IPS-20b (cell line): ENCODE measurements at regions not wholly inside any gene's neighbourhood (a gene's known extent, or its start where the extent isn't known, plus 50 kb on each side); places are given as distances from the start of the nearest gene placed in this dataset.

ENCODE experiments used
- H3K27ac ChIP-seq: one replicate; pipeline ENCODE4 v1.5.1; 2013; ENCODE audit warnings: low read length
- H3K27me3 ChIP-seq: 2 replicates; pipeline ENCODE4 v1.6.1; 2013; ENCODE audit warnings: mild to moderate bottlenecking, low read length, inconsistent platforms; ENCODE audit not compliant: insufficient read depth
- H3K36me3 ChIP-seq: 2 replicates; pipeline ENCODE4 v1.6.1; 2013; ENCODE audit warnings: low read depth, mild to moderate bottlenecking, inconsistent platforms, low read length, moderate library complexity; ENCODE audit not compliant: insufficient read depth
- H3K4me1 ChIP-seq: 2 replicates; pipeline ENCODE4 v1.6.1; 2013; ENCODE audit warnings: mild to moderate bottlenecking, control low read depth, inconsistent platforms, low read length, moderate library complexity; ENCODE audit not compliant: insufficient read depth
- H3K4me3 ChIP-seq: 2 replicates; pipeline ENCODE4 v1.5.1; 2013; ENCODE audit warnings: mild to moderate bottlenecking, low read length, inconsistent platforms
- H3K9ac ChIP-seq: 2 replicates; pipeline ENCODE4 v1.6.1; 2013; ENCODE audit warnings: low read depth, mild to moderate bottlenecking, inconsistent platforms, low read length, moderate library complexity
- H3K9me3 ChIP-seq: 2 replicates; pipeline ENCODE4 v1.6.1; 2013; ENCODE audit warnings: mild to moderate bottlenecking, low read depth, low read length, inconsistent platforms; ENCODE audit not compliant: insufficient read depth

DNA sequence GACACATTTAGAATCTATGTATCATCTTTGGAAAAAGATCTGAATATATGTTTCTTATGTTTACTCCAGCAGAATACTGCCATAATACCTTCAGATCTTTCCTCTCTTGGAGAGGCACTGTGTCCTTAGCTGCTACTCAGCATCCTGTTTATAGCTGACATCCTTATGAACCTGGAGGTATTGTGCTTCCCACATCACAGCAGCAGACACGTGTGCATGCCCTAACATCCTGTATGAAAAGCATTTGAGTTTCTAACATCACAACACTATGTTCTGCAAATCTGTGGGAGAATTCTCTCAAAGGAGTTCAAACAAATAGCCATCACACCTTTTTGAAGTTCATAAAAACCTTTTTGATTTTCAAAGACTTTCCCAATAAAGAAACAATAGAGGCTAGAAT is 216.0 kb downstream of the GJA1 start:
- H3K27me3 ChIP-seq, result no peaks in the 10 kb centered on the region
- H3K27ac ChIP-seq, result no peak overlapping the region
- H3K9ac ChIP-seq, result no peak overlapping the region
- H3K4me1 ChIP-seq, result peaks cover 10% of the 10 kb centered on the region; the same call in 1 of the 2 replicates
- H3K9me3 ChIP-seq, result no peaks in the 10 kb centered on the region
- no peaks in the 10 kb centered on the region for H3K36me3 ChIP-seq
- H3K4me3 ChIP-seq, result no peak overlapping the region

DNA sequence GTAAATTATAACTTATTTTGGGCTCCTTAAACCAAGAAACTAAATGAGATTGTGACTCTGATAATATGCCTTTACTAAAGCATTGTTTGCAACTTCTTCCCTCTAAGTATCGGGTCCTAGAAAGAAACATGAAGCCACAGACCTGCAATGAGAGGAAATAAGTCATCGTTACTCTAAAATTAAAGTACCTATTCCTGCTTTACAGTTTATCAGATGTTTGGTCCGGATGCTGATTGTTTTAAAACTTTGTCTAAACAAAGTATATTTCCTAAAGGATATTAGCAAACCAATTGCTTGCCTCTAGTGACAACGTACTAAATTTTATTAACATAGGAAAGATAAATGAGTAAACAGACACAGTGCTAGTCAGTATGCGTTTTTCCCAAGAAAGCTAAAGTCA is 216.8 kb downstream of the GJA1 start:
- Histone ChIP-seq H3K9ac (no peak overlapping the region), H3K36me3 (no peaks in the 10 kb centered on the region), H3K27me3 (no peaks in the 10 kb centered on the region), H3K4me1 (peaks cover 10% of the 10 kb centered on the region; the same call in 1 of the 2 replicates), H3K27ac (no peak overlapping the region), H3K9me3 (no peaks in the 10 kb centered on the region), H3K4me3 (no peak overlapping the region)

DNA sequence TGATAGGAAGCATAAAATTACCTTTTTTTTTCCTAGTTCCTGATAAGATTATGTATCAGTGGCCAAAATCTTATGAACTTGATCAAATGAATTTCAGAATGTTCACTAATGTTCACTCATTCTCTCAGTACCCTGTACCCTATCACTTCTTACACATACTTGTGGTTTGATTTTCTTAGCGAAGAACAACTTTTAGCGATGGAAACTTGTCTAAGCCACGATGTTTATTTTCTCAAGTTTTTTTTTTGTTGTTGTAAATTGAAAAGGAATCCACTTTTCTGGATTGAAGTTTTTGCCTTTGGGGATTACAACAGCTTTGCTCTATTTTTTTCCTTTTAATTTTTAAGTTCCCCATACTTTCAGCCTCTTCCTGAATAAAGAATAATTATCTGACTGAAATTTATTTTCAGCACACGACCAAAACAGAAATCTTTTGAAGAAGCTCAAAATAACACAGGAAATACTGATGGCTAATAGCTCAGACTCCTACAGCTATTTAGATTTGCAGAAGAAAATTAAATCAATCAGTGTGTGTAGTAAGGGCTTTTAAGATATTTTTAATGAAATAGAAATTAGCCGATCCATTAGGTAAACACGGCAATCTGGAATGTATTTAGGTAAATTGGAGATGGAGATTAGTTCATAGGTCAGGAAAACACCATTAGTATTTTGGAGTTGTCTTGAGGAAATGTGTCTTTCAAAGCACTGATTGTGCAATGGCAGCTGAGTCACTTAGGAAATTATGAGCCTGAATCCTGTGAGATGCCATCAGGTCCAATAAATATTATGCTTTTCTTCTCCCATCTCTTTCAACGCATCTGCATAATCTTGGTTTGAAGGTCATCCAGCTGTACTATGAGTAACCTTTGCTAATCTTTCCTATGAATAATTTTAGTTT is 217.5 kb downstream of the GJA1 start:
- Histone ChIP-seq H3K9me3 (no peaks in the 10 kb centered on the region), H3K36me3 (no peaks in the 10 kb centered on the region), H3K27ac (no peak overlapping the region), H3K27me3 (no peaks in the 10 kb centered on the region), H3K4me3 (no peak overlapping the region), H3K9ac (no peak overlapping the region), H3K4me1 (peaks cover 10% of the 10 kb centered on the region; the same call in 1 of the 2 replicates)

DNA sequence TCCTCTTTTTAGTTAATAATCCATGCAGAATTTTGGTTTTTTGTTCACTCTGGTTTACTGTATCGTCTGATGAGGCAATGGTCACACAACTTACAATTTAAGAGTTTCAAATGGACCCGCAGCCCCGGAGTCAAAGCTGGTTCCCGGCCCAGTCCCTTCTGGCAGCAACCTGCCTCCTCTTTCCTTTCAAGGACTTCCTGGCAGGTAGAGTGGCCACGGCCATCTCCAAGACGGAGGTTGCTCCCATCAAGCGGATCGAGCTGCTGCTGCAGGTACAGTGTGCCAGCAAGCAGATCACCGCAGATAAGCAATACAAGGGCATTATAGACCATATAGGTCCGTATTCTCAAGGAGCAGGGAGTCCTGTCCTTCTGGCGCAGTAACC is 218.2 kb downstream of the GJA1 start:
- H3K4me3 ChIP-seq, result no peak overlapping the region
- no peak overlapping the region for H3K27ac ChIP-seq
- no peaks in the 10 kb centered on the region for H3K36me3 ChIP-seq
- no peaks in the 10 kb centered on the region for H3K9me3 ChIP-seq
- H3K4me1 ChIP-seq, result peaks cover 10% of the 10 kb centered on the region; the same call in 1 of the 2 replicates
- H3K9ac ChIP-seq, result no peak overlapping the region
- H3K27me3 ChIP-seq, result no peaks in the 10 kb centered on the region

DNA sequence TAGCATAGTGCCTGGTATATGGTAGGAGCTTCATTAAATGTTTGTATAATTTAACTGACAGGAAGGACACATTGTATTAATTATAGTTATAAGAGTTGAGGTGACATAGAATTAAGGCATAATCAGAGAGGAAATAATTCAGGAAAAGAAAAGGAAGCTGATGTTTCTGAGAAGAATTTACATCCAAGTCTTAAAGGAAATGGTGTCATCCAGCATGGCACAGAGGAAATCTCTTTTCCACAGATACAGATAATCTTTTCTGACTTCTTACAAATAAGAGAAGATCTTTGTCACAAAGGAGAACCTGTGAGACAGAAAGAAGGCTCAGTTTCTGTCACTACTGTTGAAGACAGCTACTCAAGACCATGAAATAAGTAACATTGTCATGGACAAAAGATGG is 222.5 kb downstream of the GJA1 start:
- H3K36me3 ChIP-seq, result no peaks in the 10 kb centered on the region
- H3K9ac ChIP-seq, result no peak overlapping the region
- no peaks in the 10 kb centered on the region for H3K27me3 ChIP-seq
- H3K4me3 ChIP-seq, result no peak overlapping the region
- no peak overlapping the region for H3K27ac ChIP-seq
- H3K4me1 ChIP-seq, result no peaks in the 10 kb centered on the region
- H3K9me3 ChIP-seq, result no peaks in the 10 kb centered on the region

- Histone ChIP-seq H3K9ac (no peak overlapping the region), H3K9me3 (no peaks in the 10 kb centered on the region), H3K4me1 (no peaks in the 10 kb centered on the region), H3K27ac (no peak overlapping the region), H3K36me3 (no peaks in the 10 kb centered on the region), H3K27me3 (no peaks in the 10 kb centered on the region), H3K4me3 (no peak overlapping the region)
Measured at GRCh38 chr6:121660277-121660676, 224.8 kb downstream of the GJA1 start.

GRCh38 chr6:121663292-121663810 is 227.9 kb downstream of the GJA1 start:
- H3K9ac ChIP-seq, result no peak overlapping the region
- H3K9me3 ChIP-seq, result no peaks in the 10 kb centered on the region
- no peak overlapping the region for H3K27ac ChIP-seq
- H3K4me1 ChIP-seq, result no peaks in the 10 kb centered on the region
- H3K36me3 ChIP-seq, result no peaks in the 10 kb centered on the region
- H3K27me3 ChIP-seq, result no peaks in the 10 kb centered on the region
- H3K4me3 ChIP-seq, result no peak overlapping the region

GRCh38 chr6:121664158-121664557 is 228.7 kb downstream of the GJA1 start:
- H3K36me3 ChIP-seq, result no peaks in the 10 kb centered on the region
- H3K4me1 ChIP-seq, result no peaks in the 10 kb centered on the region
- H3K27me3 ChIP-seq, result no peaks in the 10 kb centered on the region
- H3K9me3 ChIP-seq, result no peaks in the 10 kb centered on the region
- H3K9ac ChIP-seq, result no peak overlapping the region
- no peak overlapping the region for H3K4me3 ChIP-seq
- no peak overlapping the region for H3K27ac ChIP-seq

- no peak overlapping the region for H3K27ac ChIP-seq
- no peaks in the 10 kb centered on the region for H3K9me3 ChIP-seq
- no peaks in the 10 kb centered on the region for H3K36me3 ChIP-seq
- H3K9ac ChIP-seq, result no peak overlapping the region
- H3K27me3 ChIP-seq, result no peaks in the 10 kb centered on the region
- H3K4me1 ChIP-seq, result no peaks in the 10 kb centered on the region
- no peak overlapping the region for H3K4me3 ChIP-seq
Measured at GRCh38 chr6:121666814-121667213, 231.4 kb downstream of the GJA1 start.

DNA sequence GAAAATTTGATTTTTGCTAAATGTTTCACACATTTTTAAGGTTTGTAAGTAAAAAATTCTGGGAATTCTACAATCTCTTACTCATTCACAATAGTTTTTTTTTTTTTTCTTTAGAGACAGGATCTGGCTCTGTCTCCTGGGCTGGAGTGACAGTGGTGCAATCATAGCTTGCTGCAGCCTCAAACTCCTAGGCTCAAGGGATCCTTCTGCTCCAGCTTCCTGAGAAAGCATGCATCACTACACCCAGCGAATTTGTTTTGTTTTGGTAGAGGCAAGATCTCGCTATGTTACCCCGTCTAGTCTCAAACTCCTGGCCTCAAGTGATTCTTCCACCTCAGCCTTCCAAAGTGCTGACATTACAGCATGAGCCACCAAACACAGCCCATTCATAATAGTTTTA is 232.8 kb downstream of the GJA1 start:
- H3K27ac ChIP-seq, result no peak overlapping the region

DNA sequence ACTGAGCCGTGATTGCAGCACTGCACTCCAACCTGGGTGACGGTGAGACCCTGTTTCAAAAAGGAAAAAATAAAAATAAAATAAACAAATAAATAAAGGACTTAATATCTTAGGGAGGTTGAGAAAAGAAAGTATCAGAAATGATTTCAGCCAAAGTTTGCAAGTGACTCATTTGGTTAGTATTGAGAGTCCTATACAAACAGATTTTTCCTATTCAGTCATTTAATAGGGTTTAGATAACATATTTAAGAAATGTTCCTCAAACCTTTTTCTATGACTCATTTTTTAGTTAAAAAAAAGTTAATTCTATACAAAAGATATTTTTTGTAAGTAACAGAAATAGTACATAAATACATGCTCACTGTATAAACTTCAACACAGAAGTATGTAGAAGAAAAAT is 235.1 kb downstream of the GJA1 start:
- H3K27ac ChIP-seq, result no peak overlapping the region
- no peaks in the 10 kb centered on the region for H3K27me3 ChIP-seq
- H3K4me1 ChIP-seq, result no peaks in the 10 kb centered on the region
- no peak overlapping the region for H3K9ac ChIP-seq
- no peaks in the 10 kb centered on the region for H3K36me3 ChIP-seq
- H3K9me3 ChIP-seq, result no peaks in the 10 kb centered on the region
- H3K4me3 ChIP-seq, result no peak overlapping the region

More for the DNA sequence above, 232.8 kb downstream of the GJA1 start:
- H3K36me3 ChIP-seq, result no peaks in the 10 kb centered on the region
- H3K27me3 ChIP-seq, result no peaks in the 10 kb centered on the region
- no peaks in the 10 kb centered on the region for H3K4me1 ChIP-seq
- H3K4me3 ChIP-seq, result no peak overlapping the region
- H3K9me3 ChIP-seq, result no peaks in the 10 kb centered on the region
- H3K9ac ChIP-seq, result no peak overlapping the region

DNA sequence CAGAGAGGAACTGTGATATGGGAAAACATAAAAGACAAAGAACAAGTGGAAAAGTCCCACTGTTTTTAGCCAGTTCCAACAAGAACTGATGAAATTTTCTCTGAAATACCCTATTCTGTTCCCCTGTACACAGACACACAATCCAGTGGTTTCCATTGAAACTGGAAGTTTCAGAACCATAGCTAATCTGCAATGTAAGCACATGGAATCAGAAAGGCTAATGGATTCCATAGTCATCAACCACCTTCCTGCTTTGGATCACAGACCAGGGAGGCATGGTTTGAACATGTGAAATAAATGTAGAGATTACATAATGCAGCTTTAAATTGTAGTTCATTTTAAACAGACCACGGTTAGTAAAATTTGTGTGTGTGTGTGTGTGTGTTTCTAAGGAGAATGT is 242.1 kb downstream of the GJA1 start:
- H3K4me1 ChIP-seq, result no peaks in the 10 kb centered on the region; the same call in 1 of the 2 replicates
- H3K36me3 ChIP-seq, result no peaks in the 10 kb centered on the region
- no peaks in the 10 kb centered on the region for H3K27me3 ChIP-seq
- H3K27ac ChIP-seq, result no peak overlapping the region
- no peaks in the 10 kb centered on the region for H3K9me3 ChIP-seq
- H3K9ac ChIP-seq, result no peak overlapping the region
- no peak overlapping the region for H3K4me3 ChIP-seq
